HG03575 (cell line): ENCODE measurements at regions not wholly inside any gene's neighbourhood (a gene's known extent, or its start where the extent isn't known, plus 50 kb on each side); places are given as distances from the start of the nearest gene placed in this dataset.

Experiments
- ATAC-seq: cut with Tn5 transposase; IDR thresholded peaks from one replicate; pipeline ENCODE4 v1.9.1; 2021; ENCODE audit not compliant: unreplicated experiment, insufficient number of reproducible peaks, low FRiP score; ENCODE audit errors: extremely low read depth

GRCh38 chr6:139655783-139656705 lies 281.6 kb upstream of the CITED2 start:
- no peak for ATAC-seq

- no peak for ATAC-seq
Measured at GRCh38 chr6:139654888-139655782, 280.7 kb upstream of the CITED2 start.

GRCh38 chr6:139654309-139654708 lies 279.9 kb upstream of the CITED2 start:
- no peak for ATAC-seq

GRCh38 chr6:139653111-139653510 lies 278.7 kb upstream of the CITED2 start:
- ATAC-seq, result no peak

GRCh38 chr6:139650941-139651340 lies 276.5 kb upstream of the CITED2 start:
- no peak for ATAC-seq

DNA sequence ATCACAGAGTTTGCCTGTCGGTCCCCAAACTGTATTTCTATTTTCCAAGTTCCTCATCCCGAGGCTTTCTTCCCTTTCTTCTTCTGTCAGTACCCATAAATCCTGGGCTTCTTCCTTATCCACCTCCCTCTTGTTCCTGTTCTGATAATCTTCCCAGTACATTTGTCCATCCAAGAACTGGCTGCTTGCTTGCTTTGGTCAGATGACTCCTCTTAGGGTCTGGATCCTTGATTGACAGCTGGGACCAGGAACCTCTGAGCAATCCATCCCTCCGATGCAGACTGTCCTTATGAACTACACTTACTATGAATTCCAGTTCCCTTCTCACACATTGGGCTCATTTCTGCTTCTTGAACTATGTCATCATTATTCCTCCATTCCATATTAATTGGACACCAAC lies 275.3 kb upstream of the CITED2 start:
- no peak for ATAC-seq

DNA sequence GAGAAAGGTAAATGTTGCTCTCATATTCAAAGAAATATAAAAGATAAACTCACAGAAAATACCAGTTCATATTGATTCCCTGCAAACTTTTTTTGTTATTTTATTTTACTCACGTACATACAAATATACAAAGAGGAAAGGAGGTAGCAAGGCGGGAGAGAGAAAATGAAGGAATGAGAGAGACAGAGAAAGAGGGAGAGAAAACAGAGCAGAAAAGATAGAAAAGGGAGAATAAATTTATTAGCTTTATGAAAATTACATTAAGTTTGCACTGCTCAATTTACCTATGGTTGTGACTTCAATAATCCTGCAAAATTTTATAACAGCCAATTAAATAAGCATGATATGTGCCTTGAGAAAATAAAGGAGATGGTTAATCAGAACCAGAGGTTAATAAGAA lies 274.7 kb upstream of the CITED2 start:
- no peak for ATAC-seq

- no peak for ATAC-seq
Measured at GRCh38 chr6:139648430-139649000, 274.1 kb upstream of the CITED2 start.

- no peak for ATAC-seq
Measured at GRCh38 chr6:139647841-139648240, 273.4 kb upstream of the CITED2 start.

DNA sequence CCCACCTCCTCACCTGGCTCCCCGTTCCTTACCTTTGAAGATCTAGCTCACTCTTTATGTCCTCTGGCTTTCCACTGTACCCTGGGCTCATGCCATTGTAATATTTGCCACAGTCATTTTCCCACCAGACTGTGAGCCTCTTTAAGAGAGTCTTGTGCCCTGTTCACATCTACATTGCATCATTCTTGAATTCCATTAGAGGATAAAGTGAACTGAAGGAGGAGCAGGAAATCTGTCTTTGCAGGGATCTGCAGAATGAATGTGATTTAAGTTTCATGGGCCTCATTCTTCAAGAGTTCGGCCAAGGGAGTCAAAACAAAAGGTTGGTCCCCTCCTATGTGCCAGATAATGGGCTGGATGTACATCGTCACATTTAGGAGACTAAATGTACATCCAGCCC lies 272.6 kb upstream of the CITED2 start:
- no peak for ATAC-seq

- no peak for ATAC-seq
Measured at GRCh38 chr6:139644821-139645220, 270.4 kb upstream of the CITED2 start.

DNA sequence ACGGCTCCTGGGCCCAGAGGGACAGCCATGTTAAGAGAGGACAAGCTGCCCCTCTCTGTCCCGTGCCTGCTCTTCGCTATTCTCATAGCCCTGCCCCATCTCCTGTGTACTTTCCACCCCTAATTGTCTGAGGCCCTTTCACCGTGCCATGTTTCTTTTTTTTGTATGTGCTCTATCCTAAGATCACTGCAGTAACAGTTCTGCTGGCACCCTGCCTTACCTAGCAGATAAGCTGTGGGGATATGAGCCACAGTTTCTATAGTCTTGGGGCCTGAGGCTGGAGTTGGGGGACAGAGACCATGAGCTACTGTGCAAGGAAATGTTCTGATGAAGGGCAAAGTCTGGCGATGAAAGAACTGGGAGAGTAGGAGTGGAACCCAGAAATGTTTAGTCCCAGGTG lies 269.5 kb upstream of the CITED2 start:
- ATAC-seq, result no peak

DNA sequence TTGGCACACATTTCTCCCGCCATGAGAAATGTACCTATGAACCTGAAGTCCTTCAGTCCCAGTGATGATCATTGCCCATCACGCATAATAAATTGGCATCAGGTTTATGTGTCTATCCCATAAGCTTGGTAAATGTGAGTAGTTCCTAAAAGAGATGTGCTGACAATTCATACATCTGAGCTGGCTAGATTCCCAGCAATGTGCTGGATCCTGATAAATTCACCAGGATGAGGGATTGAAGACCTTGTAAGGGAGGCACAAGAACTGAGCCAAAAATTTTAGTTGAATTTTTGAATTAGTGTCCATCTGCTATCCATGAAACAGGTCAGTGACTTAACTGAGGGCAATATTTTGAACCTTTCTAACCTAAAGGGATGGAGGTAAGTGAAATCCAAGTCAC lies 267.9 kb upstream of the CITED2 start:
- ATAC-seq, result no peak

GRCh38 chr6:139641376-139641775 lies 266.9 kb upstream of the CITED2 start:
- ATAC-seq, result no peak

GRCh38 chr6:139640921-139641320 lies 266.5 kb upstream of the CITED2 start:
- no peak for ATAC-seq

DNA sequence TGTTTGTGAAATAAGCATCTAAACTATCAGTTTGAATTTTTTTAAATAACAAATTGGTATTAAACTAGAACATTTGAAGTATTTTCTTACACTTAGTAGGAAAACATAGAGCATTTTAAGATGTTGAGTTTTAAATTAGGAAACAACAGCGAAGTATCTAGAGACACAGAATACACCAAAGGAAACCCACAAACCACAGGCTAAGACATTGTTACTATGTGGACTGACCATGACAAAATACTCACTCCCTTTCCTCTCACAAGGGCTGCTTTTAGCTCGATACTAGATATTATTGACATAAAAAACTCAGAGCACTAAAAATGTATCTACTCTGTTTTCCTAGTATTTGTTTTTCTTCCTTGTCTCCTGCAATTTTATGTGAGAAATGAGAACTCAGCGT lies 266.0 kb upstream of the CITED2 start:
- ATAC-seq, result peak; percentile 97

GRCh38 chr6:139639507-139639906 lies 265.1 kb upstream of the CITED2 start:
- ATAC-seq, result no peak

GRCh38 chr6:139638179-139638941 lies 263.9 kb upstream of the CITED2 start:
- ATAC-seq, result no peak

- ATAC-seq, result no peak
Measured at GRCh38 chr6:139637766-139638165, 263.3 kb upstream of the CITED2 start.
